NCI-H1436 (cell line): ENCODE measurements at regions not wholly inside any gene's neighbourhood (a gene's known extent, or its start where the extent isn't known, plus 50 kb on each side); places are given as distances from the start of the nearest gene placed in this dataset.

Source experiments
- DNase-seq: peaks from one replicate; lab custom pipeline; 2025; lab: John Stamatoyannopoulos, UW

GRCh38 chr2:181341855-181342600 is 115.2 kb upstream of the ITGA4 start:
- no peak for DNase-seq

GRCh38 chr2:181348107-181348837 is 108.9 kb upstream of the ITGA4 start:
- no peak for DNase-seq

GRCh38 chr2:181352158-181352557 is 105.0 kb upstream of the ITGA4 start:
- no peak for DNase-seq

- DNase-seq, result no peak
Observed at GRCh38 chr2:181354626-181355025, 102.6 kb upstream of the ITGA4 start.

- no peak for DNase-seq
Observed at GRCh38 chr2:181356526-181357130, 100.6 kb upstream of the ITGA4 start.

GRCh38 chr2:181357979-181358378 is 99.2 kb upstream of the ITGA4 start:
- no peak for DNase-seq

- DNase-seq, result no peak
Observed at GRCh38 chr2:181362561-181362960, 94.6 kb upstream of the ITGA4 start.

- no peak for DNase-seq
Observed at GRCh38 chr2:181363164-181363563, 94.0 kb upstream of the ITGA4 start.

- no peak for DNase-seq
Observed at GRCh38 chr2:181364492-181365170, 92.6 kb upstream of the ITGA4 start.

GRCh38 chr2:181366675-181367175 is 90.5 kb upstream of the ITGA4 start:
- DNase-seq, result no peak

- no peak for DNase-seq
Observed at GRCh38 chr2:181367411-181367810, 89.8 kb upstream of the ITGA4 start.

GRCh38 chr2:181367906-181368435 is 89.2 kb upstream of the ITGA4 start:
- no peak for DNase-seq

- no peak for DNase-seq
Observed at GRCh38 chr2:181370126-181370525, 87.1 kb upstream of the ITGA4 start.

GRCh38 chr2:181371195-181371594 is 86.0 kb upstream of the ITGA4 start:
- DNase-seq, result no peak

GRCh38 chr2:181371782-181372645 is 85.2 kb upstream of the ITGA4 start:
- no peak for DNase-seq

- no peak for DNase-seq
Observed at GRCh38 chr2:181372646-181373040, 84.5 kb upstream of the ITGA4 start.

- no peak for DNase-seq
Observed at GRCh38 chr2:181374781-181375675, 82.2 kb upstream of the ITGA4 start.

- DNase-seq, result no peak
Observed at GRCh38 chr2:181376442-181376841, 80.7 kb upstream of the ITGA4 start.

- no peak for DNase-seq
Observed at GRCh38 chr2:181376999-181377398, 80.2 kb upstream of the ITGA4 start.

GRCh38 chr2:181378491-181378890 is 78.7 kb upstream of the ITGA4 start:
- no peak for DNase-seq
